ENCODE measurements at regions not wholly inside any gene's neighbourhood (a gene's known extent, or its start where the extent isn't known, plus 50 kb on each side); places are given as distances from the start of the nearest gene placed in this dataset.

- no peak for DNase-seq (ENCODE audit: low read depth in 2 of 2)
These were observed 62.6 kb upstream of the BICD1 start for GRCh38 chr12:32043928-32044549.

GRCh38 chr12:32047357-32048212, 59.1 kb upstream of the BICD1 start:
- DNase-seq (ENCODE audit: low read depth in 2 of 2): no peak

- DNase-seq (ENCODE audit: low read depth in 2 of 2): no peak
These were observed 57.9 kb upstream of the BICD1 start for GRCh38 chr12:32048791-32049190.

GRCh38 chr12:32049956-32050355, 56.7 kb upstream of the BICD1 start:
- no peak for DNase-seq (ENCODE audit: low read depth in 2 of 2)

- DNase-seq (ENCODE audit: low read depth in 2 of 2): no peak
These were observed 55.0 kb upstream of the BICD1 start for GRCh38 chr12:32051511-32052211.

- no peak for DNase-seq (ENCODE audit: low read depth in 2 of 2)
These were observed 54.4 kb upstream of the BICD1 start for GRCh38 chr12:32052212-32052713.

GRCh38 chr12:32053881-32054624, 52.6 kb upstream of the BICD1 start:
- no peak for DNase-seq (ENCODE audit: low read depth in 2 of 2)
